NCI-H146 treated with DMSO at 0.1 percent for 48 hours (cell line): ENCODE measurements at regions not wholly inside any gene's neighbourhood (a gene's known extent, or its start where the extent isn't known, plus 50 kb on each side); places are given as distances from the start of the nearest gene placed in this dataset.
"Not testable (repeated sequence)": the region's sequence is repeated elsewhere in the genome, so short reads cannot be mapped to it uniquely, and the experiment has no call there.

ENCODE experiments used
- DNase-seq: peaks from one replicate; lab custom pipeline; 2025; ENCODE audit not compliant: unreplicated experiment; lab: John Stamatoyannopoulos, UW

- DNase-seq = no peak
Observed at GRCh38 chr1:58076258-58076657, 470.3 kb downstream of the OMA1 start.

GRCh38 chr1:58075188-58075578 is 471.3 kb downstream of the OMA1 start:
- no peak for DNase-seq

- DNase-seq = no peak
Observed at GRCh38 chr1:58072450-58072849, 474.1 kb downstream of the OMA1 start.

- DNase-seq = no peak
Observed at GRCh38 chr1:58067082-58067481, 479.4 kb downstream of the OMA1 start.

GRCh38 chr1:58065520-58065919 is 481.0 kb downstream of the OMA1 start:
- no peak for DNase-seq

- no peak for DNase-seq
Observed at GRCh38 chr1:58064166-58064565, 482.4 kb downstream of the OMA1 start.

GRCh38 chr1:58063095-58063494 is 483.4 kb downstream of the OMA1 start:
- no peak for DNase-seq

- DNase-seq = no peak
Observed at GRCh38 chr1:58062635-58063034, 483.9 kb downstream of the OMA1 start.

- DNase-seq = no peak
Observed at GRCh38 chr1:58060559-58061170, 485.9 kb downstream of the OMA1 start.

- no peak for DNase-seq
Observed at GRCh38 chr1:58059789-58060188, 486.7 kb downstream of the OMA1 start.

- no peak for DNase-seq
Observed at GRCh38 chr1:58058323-58058722, 488.2 kb downstream of the OMA1 start.

- no peak for DNase-seq
Observed at GRCh38 chr1:58057826-58058225, 488.7 kb downstream of the OMA1 start.

- not testable (repeated sequence) for DNase-seq
Observed at GRCh38 chr1:58051187-58051586, 495.3 kb downstream of the OMA1 start.

- no peak for DNase-seq
Observed at GRCh38 chr1:58047265-58047858, 499.2 kb downstream of the OMA1 start.

- DNase-seq = no peak
Observed at GRCh38 chr1:58045094-58045705, 501.3 kb downstream of the OMA1 start.

GRCh38 chr1:58041621-58042020 is 504.9 kb downstream of the OMA1 start:
- DNase-seq = no peak

- no peak for DNase-seq
Observed at GRCh38 chr1:58038574-58038973, 508.0 kb downstream of the OMA1 start.

GRCh38 chr1:58035523-58035922 is 511.0 kb downstream of the OMA1 start:
- no peak for DNase-seq

- DNase-seq = no peak
Observed at GRCh38 chr1:58033311-58033710, 513.2 kb downstream of the OMA1 start.

GRCh38 chr1:58032611-58033073 is 513.9 kb downstream of the OMA1 start:
- DNase-seq = no peak

GRCh38 chr1:58031416-58031815 is 515.1 kb downstream of the OMA1 start:
- DNase-seq = no peak

GRCh38 chr1:58030456-58030855 is 516.1 kb downstream of the OMA1 start:
- DNase-seq = no peak

- no peak for DNase-seq
Observed at GRCh38 chr1:58017641-58018040, 528.9 kb downstream of the OMA1 start.
